ENCODE measurements at regions not wholly inside any gene's neighbourhood (a gene's known extent, or its start where the extent isn't known, plus 50 kb on each side); places are given as distances from the start of the nearest gene placed in this dataset.

GRCh38 chr11:112516755-112517154 lies 256.1 kb upstream of the PLET1 start:
- no peak overlapping the region for H3K4me3 ChIP-seq (ENCODE audit: low read depth, low read length)
- DNase-seq (ENCODE audit: low read depth): no peak
- TF ChIP-seq, protein P1, sequence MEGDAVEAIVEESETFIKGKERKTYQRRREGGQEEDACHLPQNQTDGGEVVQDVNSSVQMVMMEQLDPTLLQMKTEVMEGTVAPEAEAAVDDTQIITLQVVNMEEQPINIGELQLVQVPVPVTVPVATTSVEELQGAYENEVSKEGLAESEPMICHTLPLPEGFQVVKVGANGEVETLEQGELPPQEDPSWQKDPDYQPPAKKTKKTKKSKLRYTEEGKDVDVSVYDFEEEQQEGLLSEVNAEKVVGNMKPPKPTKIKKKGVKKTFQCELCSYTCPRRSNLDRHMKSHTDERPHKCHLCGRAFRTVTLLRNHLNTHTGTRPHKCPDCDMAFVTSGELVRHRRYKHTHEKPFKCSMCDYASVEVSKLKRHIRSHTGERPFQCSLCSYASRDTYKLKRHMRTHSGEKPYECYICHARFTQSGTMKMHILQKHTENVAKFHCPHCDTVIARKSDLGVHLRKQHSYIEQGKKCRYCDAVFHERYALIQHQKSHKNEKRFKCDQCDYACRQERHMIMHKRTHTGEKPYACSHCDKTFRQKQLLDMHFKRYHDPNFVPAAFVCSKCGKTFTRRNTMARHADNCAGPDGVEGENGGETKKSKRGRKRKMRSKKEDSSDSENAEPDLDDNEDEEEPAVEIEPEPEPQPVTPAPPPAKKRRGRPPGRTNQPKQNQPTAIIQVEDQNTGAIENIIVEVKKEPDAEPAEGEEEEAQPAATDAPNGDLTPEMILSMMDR (IDR thresholded peaks at IDR 0.05; ENCODE audit: insufficient read depth, low read depth, low read length): no peak

DNA sequence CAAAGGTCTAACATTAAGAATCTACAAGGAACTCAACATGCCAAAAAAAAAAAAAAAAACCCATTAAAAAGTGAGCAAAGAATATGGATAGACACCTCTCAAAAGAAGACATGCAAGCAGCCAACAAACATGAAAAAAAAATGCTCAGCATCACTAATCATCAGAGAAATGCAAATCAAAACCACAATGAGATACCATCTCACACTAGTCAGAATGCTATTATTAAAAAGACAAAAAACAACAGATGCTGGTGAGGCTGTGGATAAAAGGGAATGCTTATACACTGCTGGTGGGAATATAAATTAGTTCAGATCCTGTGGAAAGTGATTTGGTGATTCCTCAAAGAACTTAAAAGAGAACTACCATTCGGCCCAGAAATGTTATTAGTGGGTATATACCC lies 257.7 kb upstream of the PLET1 start:
- no peak overlapping the region for H3K4me3 ChIP-seq (ENCODE audit: low read depth, low read length)
- TF ChIP-seq, protein P1 (IDR thresholded peaks at IDR 0.05; ENCODE audit: insufficient read depth, low read depth, low read length): no peak
- DNase-seq (ENCODE audit: low read depth): no peak

DNA sequence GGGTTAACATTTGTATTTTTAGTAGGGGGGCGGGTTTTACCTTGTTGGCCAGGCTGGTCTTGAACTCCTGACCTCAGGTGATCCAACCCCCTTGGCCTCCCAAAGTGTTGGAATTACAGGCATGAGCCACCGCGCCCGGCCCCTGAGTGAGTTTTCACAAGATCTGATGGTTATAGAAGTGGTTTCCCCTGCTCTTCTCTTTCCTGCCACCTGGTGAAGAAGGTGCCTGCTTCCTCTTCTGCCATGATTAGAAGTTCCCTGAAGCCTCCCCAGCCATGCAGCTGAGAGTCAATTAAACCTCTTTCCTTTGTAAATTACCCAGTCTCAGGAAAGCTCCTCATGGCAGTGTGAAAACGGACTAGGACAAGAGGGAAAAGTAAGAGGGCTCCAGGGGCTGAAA lies 259.1 kb upstream of the PLET1 start:
- TF ChIP-seq, protein P1 (IDR thresholded peaks at IDR 0.05; ENCODE audit: insufficient read depth, low read depth, low read length): no peak
- H3K4me3 ChIP-seq (ENCODE audit: low read depth, low read length): no peak overlapping the region
- no peak for DNase-seq (ENCODE audit: low read depth)

DNA sequence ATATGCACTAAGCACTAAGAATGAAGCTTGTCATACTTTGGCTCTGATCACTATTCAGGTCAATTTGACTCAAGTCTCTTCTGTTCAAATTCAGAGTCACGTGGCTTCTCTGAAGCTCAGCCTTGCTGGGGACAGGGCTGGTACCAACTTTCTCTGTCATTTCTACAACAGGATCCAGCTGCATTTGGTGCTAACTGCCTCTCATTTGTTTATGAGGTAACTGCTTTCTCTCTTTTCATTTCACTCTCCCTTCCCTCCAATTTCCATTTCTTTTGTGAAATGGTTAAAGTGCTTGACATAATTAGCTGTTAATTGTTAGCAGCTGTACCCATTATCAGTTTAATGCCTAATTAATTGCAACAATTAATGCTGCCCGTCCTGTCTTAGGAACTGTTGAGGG lies 259.7 kb upstream of the PLET1 start:
- no peak for DNase-seq (ENCODE audit: low read depth)
- TF ChIP-seq, protein P1 (IDR thresholded peaks at IDR 0.05; ENCODE audit: insufficient read depth, low read depth, low read length): no peak
- no peak overlapping the region for H3K4me3 ChIP-seq (ENCODE audit: low read depth, low read length)

GRCh38 chr11:112522536-112522935 lies 261.9 kb upstream of the PLET1 start:
- no peak for DNase-seq (ENCODE audit: low read depth)
- TF ChIP-seq, protein P1 (IDR thresholded peaks at IDR 0.05; ENCODE audit: insufficient read depth, low read depth, low read length): no peak
- H3K4me3 ChIP-seq (ENCODE audit: low read depth, low read length): no peak overlapping the region

- DNase-seq (ENCODE audit: low read depth): no peak
- TF ChIP-seq, protein P1 (IDR thresholded peaks at IDR 0.05; ENCODE audit: insufficient read depth, low read depth, low read length): no peak
Observed at GRCh38 chr11:112523031-112523430, 262.4 kb upstream of the PLET1 start.

DNA sequence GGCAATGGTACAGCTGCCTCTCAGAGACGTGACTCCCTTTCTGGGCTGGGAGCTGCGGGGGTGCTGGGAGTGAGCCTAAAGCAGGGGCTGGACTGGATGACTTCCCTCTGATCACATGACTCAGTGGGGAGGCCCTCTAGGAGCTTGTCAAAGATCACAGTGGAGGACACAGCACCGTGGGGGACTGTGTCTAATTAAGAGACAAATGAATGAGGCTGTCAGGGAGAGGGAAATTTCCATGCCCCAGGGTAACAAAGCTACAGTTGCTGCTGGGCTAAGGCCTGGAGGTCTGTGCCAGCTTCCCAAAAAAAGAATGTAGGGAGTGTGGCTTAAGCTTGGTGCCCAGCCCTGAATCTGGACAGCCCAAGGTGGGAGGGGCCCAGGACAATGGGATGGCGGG lies 262.8 kb upstream of the PLET1 start:
- TF ChIP-seq, protein P1 (IDR thresholded peaks at IDR 0.05; ENCODE audit: insufficient read depth, low read depth, low read length): no peak
- no peak for DNase-seq (ENCODE audit: low read depth)
- H3K4me3 ChIP-seq (ENCODE audit: low read depth, low read length): no peak overlapping the region

More at GRCh38 chr11:112523031-112523430, 262.4 kb upstream of the PLET1 start:
- no peak overlapping the region for H3K4me3 ChIP-seq (ENCODE audit: low read depth, low read length)
